K562 (cell line): ENCODE measurements at regions not wholly inside any gene's neighbourhood (a gene's known extent, or its start where the extent isn't known, plus 50 kb on each side); places are given as distances from the start of the nearest gene placed in this dataset.

Experiments used
- PCBP1 ChIP-seq: fragments of 200-400 bp; formaldehyde crosslinking; IDR thresholded peaks from 2 replicates; pipeline ENCODE4 v1.6.1; 2018; ENCODE audit warnings: mild to moderate bottlenecking, low read depth, low read length; ENCODE audit not compliant: poor library complexity, severe bottlenecking
- PCBP2 ChIP-seq: fragments of 200-400 bp; formaldehyde crosslinking; IDR thresholded peaks from 2 replicates; pipeline ENCODE4 v1.6.1; 2018; ENCODE audit warnings: low read length, low read depth, mild to moderate bottlenecking, moderate library complexity; ENCODE audit not compliant: poor library complexity, severe bottlenecking
- RBM39 ChIP-seq: fragments of 200-400 bp; formaldehyde crosslinking; optimal IDR thresholded peaks from 2 replicates; pipeline ENCODE3; 2018; ENCODE audit warnings: low read depth, low read length
- TF ChIP-seq, protein P1 (sequence below): fragments of 200-600 bp; sonication (generic); IDR thresholded peaks from one replicate; pipeline ENCODE4 v1.6.1; 2012; ENCODE audit warnings: mild to moderate bottlenecking, low read depth, low read length, inconsistent platforms

GRCh38 chr3:99576904-99577559 lies 61.4 kb upstream of the COL8A1 start (continued):
- TF ChIP-seq, protein P1, sequence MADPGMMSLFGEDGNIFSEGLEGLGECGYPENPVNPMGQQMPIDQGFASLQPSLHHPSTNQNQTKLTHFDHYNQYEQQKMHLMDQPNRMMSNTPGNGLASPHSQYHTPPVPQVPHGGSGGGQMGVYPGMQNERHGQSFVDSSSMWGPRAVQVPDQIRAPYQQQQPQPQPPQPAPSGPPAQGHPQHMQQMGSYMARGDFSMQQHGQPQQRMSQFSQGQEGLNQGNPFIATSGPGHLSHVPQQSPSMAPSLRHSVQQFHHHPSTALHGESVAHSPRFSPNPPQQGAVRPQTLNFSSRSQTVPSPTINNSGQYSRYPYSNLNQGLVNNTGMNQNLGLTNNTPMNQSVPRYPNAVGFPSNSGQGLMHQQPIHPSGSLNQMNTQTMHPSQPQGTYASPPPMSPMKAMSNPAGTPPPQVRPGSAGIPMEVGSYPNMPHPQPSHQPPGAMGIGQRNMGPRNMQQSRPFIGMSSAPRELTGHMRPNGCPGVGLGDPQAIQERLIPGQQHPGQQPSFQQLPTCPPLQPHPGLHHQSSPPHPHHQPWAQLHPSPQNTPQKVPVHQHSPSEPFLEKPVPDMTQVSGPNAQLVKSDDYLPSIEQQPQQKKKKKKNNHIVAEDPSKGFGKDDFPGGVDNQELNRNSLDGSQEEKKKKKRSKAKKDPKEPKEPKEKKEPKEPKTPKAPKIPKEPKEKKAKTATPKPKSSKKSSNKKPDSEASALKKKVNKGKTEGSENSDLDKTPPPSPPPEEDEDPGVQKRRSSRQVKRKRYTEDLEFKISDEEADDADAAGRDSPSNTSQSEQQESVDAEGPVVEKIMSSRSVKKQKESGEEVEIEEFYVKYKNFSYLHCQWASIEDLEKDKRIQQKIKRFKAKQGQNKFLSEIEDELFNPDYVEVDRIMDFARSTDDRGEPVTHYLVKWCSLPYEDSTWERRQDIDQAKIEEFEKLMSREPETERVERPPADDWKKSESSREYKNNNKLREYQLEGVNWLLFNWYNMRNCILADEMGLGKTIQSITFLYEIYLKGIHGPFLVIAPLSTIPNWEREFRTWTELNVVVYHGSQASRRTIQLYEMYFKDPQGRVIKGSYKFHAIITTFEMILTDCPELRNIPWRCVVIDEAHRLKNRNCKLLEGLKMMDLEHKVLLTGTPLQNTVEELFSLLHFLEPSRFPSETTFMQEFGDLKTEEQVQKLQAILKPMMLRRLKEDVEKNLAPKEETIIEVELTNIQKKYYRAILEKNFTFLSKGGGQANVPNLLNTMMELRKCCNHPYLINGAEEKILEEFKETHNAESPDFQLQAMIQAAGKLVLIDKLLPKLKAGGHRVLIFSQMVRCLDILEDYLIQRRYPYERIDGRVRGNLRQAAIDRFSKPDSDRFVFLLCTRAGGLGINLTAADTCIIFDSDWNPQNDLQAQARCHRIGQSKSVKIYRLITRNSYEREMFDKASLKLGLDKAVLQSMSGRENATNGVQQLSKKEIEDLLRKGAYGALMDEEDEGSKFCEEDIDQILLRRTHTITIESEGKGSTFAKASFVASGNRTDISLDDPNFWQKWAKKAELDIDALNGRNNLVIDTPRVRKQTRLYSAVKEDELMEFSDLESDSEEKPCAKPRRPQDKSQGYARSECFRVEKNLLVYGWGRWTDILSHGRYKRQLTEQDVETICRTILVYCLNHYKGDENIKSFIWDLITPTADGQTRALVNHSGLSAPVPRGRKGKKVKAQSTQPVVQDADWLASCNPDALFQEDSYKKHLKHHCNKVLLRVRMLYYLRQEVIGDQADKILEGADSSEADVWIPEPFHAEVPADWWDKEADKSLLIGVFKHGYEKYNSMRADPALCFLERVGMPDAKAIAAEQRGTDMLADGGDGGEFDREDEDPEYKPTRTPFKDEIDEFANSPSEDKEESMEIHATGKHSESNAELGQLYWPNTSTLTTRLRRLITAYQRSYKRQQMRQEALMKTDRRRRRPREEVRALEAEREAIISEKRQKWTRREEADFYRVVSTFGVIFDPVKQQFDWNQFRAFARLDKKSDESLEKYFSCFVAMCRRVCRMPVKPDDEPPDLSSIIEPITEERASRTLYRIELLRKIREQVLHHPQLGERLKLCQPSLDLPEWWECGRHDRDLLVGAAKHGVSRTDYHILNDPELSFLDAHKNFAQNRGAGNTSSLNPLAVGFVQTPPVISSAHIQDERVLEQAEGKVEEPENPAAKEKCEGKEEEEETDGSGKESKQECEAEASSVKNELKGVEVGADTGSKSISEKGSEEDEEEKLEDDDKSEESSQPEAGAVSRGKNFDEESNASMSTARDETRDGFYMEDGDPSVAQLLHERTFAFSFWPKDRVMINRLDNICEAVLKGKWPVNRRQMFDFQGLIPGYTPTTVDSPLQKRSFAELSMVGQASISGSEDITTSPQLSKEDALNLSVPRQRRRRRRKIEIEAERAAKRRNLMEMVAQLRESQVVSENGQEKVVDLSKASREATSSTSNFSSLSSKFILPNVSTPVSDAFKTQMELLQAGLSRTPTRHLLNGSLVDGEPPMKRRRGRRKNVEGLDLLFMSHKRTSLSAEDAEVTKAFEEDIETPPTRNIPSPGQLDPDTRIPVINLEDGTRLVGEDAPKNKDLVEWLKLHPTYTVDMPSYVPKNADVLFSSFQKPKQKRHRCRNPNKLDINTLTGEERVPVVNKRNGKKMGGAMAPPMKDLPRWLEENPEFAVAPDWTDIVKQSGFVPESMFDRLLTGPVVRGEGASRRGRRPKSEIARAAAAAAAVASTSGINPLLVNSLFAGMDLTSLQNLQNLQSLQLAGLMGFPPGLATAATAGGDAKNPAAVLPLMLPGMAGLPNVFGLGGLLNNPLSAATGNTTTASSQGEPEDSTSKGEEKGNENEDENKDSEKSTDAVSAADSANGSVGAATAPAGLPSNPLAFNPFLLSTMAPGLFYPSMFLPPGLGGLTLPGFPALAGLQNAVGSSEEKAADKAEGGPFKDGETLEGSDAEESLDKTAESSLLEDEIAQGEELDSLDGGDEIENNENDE: no peak
- no peak for TF ChIP-seq PCBP1
- TF ChIP-seq PCBP2: no peak
- no peak for TF ChIP-seq RBM39
